Memory B cell (primary cell): ENCODE measurements at regions not wholly inside any gene's neighbourhood (a gene's known extent, or its start where the extent isn't known, plus 50 kb on each side); places are given as distances from the start of the nearest gene placed in this dataset.

Experiments used
- ATAC-seq: fragments of 150-1000 bp; cut with Tn5 transposase; 2 replicates; pipeline ENCODE4 v1.10.0; 2021; ENCODE audit warnings: low read depth, mild to moderate bottlenecking, moderate library complexity
- DNase-seq, 2 donors: peaks; one replicate each; pipeline ENCODE4 v3.0.0; 2022; ENCODE audit warnings: low spot score in 2 of 2
- H3K27ac Mint-ChIP-seq: one replicate; pipeline ENCODE4 v1.8.0; 2022; ENCODE audit warnings: mild to moderate bottlenecking, moderate library complexity, mixed read lengths
- H3K27me3 Mint-ChIP-seq: one replicate; pipeline ENCODE4 v1.8.0; 2022; ENCODE audit warnings: mixed read lengths
- H3K36me3 Mint-ChIP-seq: one replicate; pipeline ENCODE4 v1.8.0; 2022; ENCODE audit warnings: mild to moderate bottlenecking, mixed read lengths
- H3K4me1 Mint-ChIP-seq: one replicate; pipeline ENCODE4 v1.8.0; 2022; ENCODE audit warnings: mixed read lengths
- H3K4me3 Mint-ChIP-seq: one replicate; pipeline ENCODE4 v1.8.0; 2022; ENCODE audit warnings: mild to moderate bottlenecking, moderate library complexity, mixed read lengths
- H3K9me3 Mint-ChIP-seq: one replicate; pipeline ENCODE4 v1.8.0; 2022; ENCODE audit warnings: mixed read lengths

- DNase-seq (no peak), ATAC-seq (peak; percentile 81)
- Mint-ChIP-seq H3K4me3 (no peak overlapping the region), H3K27me3 (peaks cover under 1% of the 10 kb centered on the region), H3K4me1 (peaks cover 21% of the 10 kb centered on the region), H3K9me3 (peaks cover 3% of the 10 kb centered on the region), H3K36me3 (no peaks in the 10 kb centered on the region), H3K27ac (no peak overlapping the region)
Observed at GRCh38 chr1:75668813-75669212, 55.7 kb upstream of the ACADM start.

- no peak overlapping the region for H3K27ac Mint-ChIP-seq
- no peak overlapping the region for H3K4me3 Mint-ChIP-seq
- no peak for DNase-seq
- no peaks in the 10 kb centered on the region for H3K36me3 Mint-ChIP-seq
- peaks cover 21% of the 10 kb centered on the region for H3K4me1 Mint-ChIP-seq
- ATAC-seq = no peak
- peaks cover 6% of the 10 kb centered on the region for H3K27me3 Mint-ChIP-seq
- H3K9me3 Mint-ChIP-seq = no peaks in the 10 kb centered on the region
Observed at GRCh38 chr1:75671708-75672107, 52.8 kb upstream of the ACADM start.

- H3K4me3 Mint-ChIP-seq = no peak overlapping the region
- H3K27me3 Mint-ChIP-seq = peaks cover 6% of the 10 kb centered on the region
Observed at GRCh38 chr1:75672108-75672507, 52.4 kb upstream of the ACADM start.

GRCh38 chr1:75672528-75673393 lies 51.7 kb upstream of the ACADM start:
- no peak for ATAC-seq
- H3K4me3 Mint-ChIP-seq = no peak overlapping the region
- H3K4me1 Mint-ChIP-seq = peaks cover 17% of the 10 kb centered on the region
- no peaks in the 10 kb centered on the region for H3K36me3 Mint-ChIP-seq
- H3K27me3 Mint-ChIP-seq = peaks cover 6% of the 10 kb centered on the region
- H3K27ac Mint-ChIP-seq = no peak overlapping the region
- H3K9me3 Mint-ChIP-seq = no peaks in the 10 kb centered on the region
- no peak for DNase-seq

More at GRCh38 chr1:75672108-75672507, 52.4 kb upstream of the ACADM start:
- DNase-seq (no peak), ATAC-seq (no peak)
- H3K9me3 Mint-ChIP-seq = no peaks in the 10 kb centered on the region
- H3K4me1 Mint-ChIP-seq = peaks cover 17% of the 10 kb centered on the region
- H3K27ac Mint-ChIP-seq = no peak overlapping the region
- no peaks in the 10 kb centered on the region for H3K36me3 Mint-ChIP-seq

GRCh38 chr1:75673399-75673798 lies 51.1 kb upstream of the ACADM start:
- ATAC-seq = no peak
- Mint-ChIP-seq H3K4me3 (no peak overlapping the region), H3K4me1 (peaks cover 17% of the 10 kb centered on the region), H3K27me3 (peaks cover 6% of the 10 kb centered on the region), H3K36me3 (no peaks in the 10 kb centered on the region), H3K9me3 (no peaks in the 10 kb centered on the region), H3K27ac (no peak overlapping the region)
- no peak for DNase-seq

- H3K27me3 Mint-ChIP-seq = peaks cover 8% of the 10 kb centered on the region
- peaks cover 15% of the 10 kb centered on the region for H3K4me1 Mint-ChIP-seq
- no peak overlapping the region for H3K27ac Mint-ChIP-seq
- no peaks in the 10 kb centered on the region for H3K9me3 Mint-ChIP-seq
- no peaks in the 10 kb centered on the region for H3K36me3 Mint-ChIP-seq
- ATAC-seq = no peak
- DNase-seq = no peak
- no peak overlapping the region for H3K4me3 Mint-ChIP-seq
Observed at GRCh38 chr1:75673885-75674284, 50.6 kb upstream of the ACADM start.
